Adipocyte (in vitro differentiated cells): ENCODE measurements at regions not wholly inside any gene's neighbourhood (a gene's known extent, or its start where the extent isn't known, plus 50 kb on each side); places are given as distances from the start of the nearest gene placed in this dataset.

Experiments used
- DNase-seq: peaks from one replicate; pipeline ENCODE4 v3.0.0-alpha.2; 2015; ENCODE audit warnings: low read depth
- H3K27me3 ChIP-seq: replicated peaks from 2 replicates; pipeline ENCODE4 v1.7.0; 2013; ENCODE audit warnings: mild to moderate bottlenecking, low read length, moderate library complexity; ENCODE audit not compliant: control insufficient read depth, insufficient read depth
- H3K36me3 ChIP-seq: 2 replicates; pipeline ENCODE4 v1.7.0; 2013; ENCODE audit warnings: low read length, mild to moderate bottlenecking, moderate library complexity; ENCODE audit not compliant: control insufficient read depth, insufficient read depth, severe bottlenecking
- H3K4me1 ChIP-seq: 2 replicates; pipeline ENCODE4 v1.7.0; 2013; ENCODE audit warnings: mild to moderate bottlenecking, low read length, moderate library complexity; ENCODE audit not compliant: control insufficient read depth, insufficient read depth
- H3K4me3 ChIP-seq: 2 replicates; pipeline ENCODE4 v1.7.0; 2013; ENCODE audit warnings: mild to moderate bottlenecking, low read length, moderate library complexity
- H3K9ac ChIP-seq: 2 replicates; pipeline ENCODE4 v1.7.0; 2013; ENCODE audit warnings: mild to moderate bottlenecking, low read length, moderate library complexity
- H3K9me3 ChIP-seq: 2 replicates; pipeline ENCODE4 v1.7.0; 2013; ENCODE audit warnings: mild to moderate bottlenecking, low read length, moderate library complexity; ENCODE audit not compliant: control insufficient read depth

- Histone ChIP-seq H3K9ac (no peak overlapping the region), H3K4me3 (no peak overlapping the region), H3K27me3 (no peaks in the 10 kb centered on the region), H3K36me3 (no peaks in the 10 kb centered on the region), H3K4me1 (peaks cover 65% of the 10 kb centered on the region), H3K9me3 (no peaks in the 10 kb centered on the region)
- DNase-seq = no peak
Observed at GRCh38 chr6:71726121-71726520, 160.2 kb upstream of the RIMS1 start.

DNA sequence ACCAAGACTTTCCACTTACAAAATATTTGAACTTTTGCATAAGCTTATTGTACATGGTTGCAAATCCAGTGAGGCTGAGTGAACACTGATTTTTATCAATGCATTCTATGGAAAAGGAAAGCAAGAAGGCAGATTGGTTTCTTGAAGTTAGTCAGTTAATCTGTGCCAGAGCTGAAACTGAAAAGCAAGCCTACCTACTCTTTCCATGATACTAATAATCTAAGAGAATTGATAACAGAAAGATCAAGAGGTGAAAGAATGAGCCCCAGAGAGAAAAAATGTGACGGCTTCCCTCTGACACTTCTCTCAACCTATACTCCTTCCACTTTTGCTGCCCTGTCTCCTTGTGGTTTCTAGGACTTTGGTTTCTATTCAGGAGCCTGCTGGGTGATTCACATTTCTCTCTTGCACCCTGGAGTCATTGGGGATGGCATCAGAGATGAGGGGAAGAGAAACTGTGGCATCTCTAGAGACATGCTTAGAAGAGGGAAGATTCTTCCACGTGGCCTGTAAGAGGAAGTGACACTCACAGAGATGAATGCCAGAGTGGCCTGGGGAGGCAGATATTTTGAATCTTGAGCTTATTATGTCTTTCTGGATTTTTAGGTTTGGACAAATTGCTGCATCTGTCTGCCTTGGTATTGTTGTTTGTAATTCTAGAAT is 158.6 kb upstream of the RIMS1 start:
- H3K27me3 ChIP-seq = no peaks in the 10 kb centered on the region
- H3K36me3 ChIP-seq = no peaks in the 10 kb centered on the region
- H3K4me3 ChIP-seq = no peak overlapping the region
- peaks cover 55% of the 10 kb centered on the region for H3K4me1 ChIP-seq
- peak; percentile 1 for DNase-seq
- peak overlapping the region; percentile 36 for H3K9ac ChIP-seq
- H3K9me3 ChIP-seq = no peaks in the 10 kb centered on the region

DNA sequence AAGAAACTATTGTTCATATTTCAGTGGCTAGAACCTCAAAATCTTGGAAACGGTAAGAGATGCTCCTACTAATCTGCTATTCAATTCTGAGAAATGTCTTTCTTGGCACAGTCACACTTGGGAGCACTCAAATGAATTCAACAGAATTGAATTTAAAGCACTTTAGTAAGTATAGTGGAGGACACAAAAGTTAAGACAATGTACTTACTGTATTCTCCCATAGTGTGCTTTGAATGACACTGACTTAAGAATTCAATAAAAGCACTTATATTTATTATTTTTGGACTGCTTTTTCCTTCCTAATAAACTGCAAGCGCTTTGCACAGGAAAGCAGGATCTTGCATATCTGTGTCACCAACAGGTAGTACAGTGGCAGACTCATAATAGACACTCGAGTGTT is 156.1 kb upstream of the RIMS1 start:
- Histone ChIP-seq H3K4me1 (peaks cover 46% of the 10 kb centered on the region), H3K27me3 (no peaks in the 10 kb centered on the region)

DNA sequence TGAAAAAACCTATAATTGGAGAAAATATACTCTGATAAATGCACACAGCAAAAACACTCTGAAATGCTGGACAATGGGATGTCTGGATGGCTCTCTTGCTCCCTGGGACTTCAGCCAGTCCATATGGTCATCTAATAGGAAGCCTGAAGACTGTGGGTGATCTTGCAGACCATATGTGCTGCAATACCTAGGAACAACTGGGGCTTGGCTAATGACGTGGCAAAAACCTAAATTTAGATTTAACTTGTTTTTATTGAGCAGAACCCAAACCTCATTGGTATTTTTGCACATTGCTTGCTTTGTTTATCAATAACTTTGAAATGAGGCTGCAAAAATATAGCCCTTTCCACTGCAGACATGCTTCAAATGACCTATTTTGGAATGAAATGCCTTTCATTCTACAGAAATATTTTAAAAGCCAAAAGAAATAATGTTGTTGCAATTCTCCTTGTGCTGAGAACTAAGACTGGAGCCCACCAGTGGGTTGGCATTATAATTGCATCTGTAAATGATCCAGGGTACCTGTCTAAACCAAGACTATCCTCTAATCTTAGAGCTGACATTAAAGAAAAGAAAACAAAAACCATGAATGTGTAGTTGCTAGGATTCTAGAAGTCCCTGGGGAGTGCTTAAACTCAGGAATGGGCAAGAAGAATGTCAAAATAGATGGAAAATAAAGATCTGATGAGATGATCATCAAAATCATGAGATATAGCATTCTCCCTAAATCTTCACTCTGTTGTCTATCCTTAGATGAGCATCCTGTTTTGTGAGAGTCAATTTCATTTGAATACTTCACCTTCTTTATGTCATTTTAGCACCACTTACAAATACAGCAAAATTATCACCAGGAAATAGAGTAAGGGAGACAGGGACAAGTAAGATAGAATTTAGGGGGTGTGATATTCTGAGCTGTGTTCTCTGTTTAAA is 152.1 kb upstream of the RIMS1 start:
- no peaks in the 10 kb centered on the region for H3K27me3 ChIP-seq

More for the DNA sequence above, 156.1 kb upstream of the RIMS1 start:
- no peaks in the 10 kb centered on the region for H3K36me3 ChIP-seq
- no peak for DNase-seq
- H3K9me3 ChIP-seq = no peaks in the 10 kb centered on the region
- H3K4me3 ChIP-seq = no peak overlapping the region
- peak overlapping the region; percentile 81 for H3K9ac ChIP-seq

DNA sequence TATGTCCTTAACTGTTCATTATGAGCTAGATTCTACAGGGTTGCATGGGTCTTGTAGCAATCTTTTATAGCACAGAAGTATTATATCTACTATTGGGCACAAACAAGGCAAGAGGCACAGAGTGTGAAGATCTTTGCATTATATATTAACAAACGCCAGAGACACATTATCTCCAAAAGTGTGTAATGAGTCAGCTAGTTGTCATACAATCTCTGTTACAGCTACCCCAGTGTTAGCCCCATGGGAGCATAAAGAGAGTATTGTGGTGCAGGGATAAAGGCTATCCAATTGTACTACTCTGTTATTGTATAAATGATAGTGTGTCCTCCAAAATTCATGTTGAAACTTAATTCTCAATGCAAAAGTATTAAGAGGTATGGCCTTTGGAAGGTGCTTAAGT is 148.4 kb upstream of the RIMS1 start:
- Histone ChIP-seq H3K4me3 (no peak overlapping the region), H3K9ac (no peak overlapping the region), H3K4me1 (peaks cover 12% of the 10 kb centered on the region), H3K27me3 (no peaks in the 10 kb centered on the region), H3K36me3 (no peaks in the 10 kb centered on the region), H3K9me3 (no peaks in the 10 kb centered on the region)
- no peak for DNase-seq

More for the DNA sequence above, 152.1 kb upstream of the RIMS1 start:
- Histone ChIP-seq H3K9me3 (no peaks in the 10 kb centered on the region), H3K9ac (peak overlapping the region; percentile 11), H3K36me3 (no peaks in the 10 kb centered on the region), H3K4me1 (peaks cover 24% of the 10 kb centered on the region), H3K4me3 (no peak overlapping the region)
- DNase-seq = peak; percentile 43

- Histone ChIP-seq H3K36me3 (no peaks in the 10 kb centered on the region), H3K4me1 (no peaks in the 10 kb centered on the region), H3K4me3 (no peak overlapping the region), H3K27me3 (no peaks in the 10 kb centered on the region), H3K9me3 (no peaks in the 10 kb centered on the region), H3K9ac (no peak overlapping the region)
- DNase-seq = no peak
Observed at GRCh38 chr6:71745525-71745924, 140.8 kb upstream of the RIMS1 start.

GRCh38 chr6:71766146-71766760 is 120.1 kb upstream of the RIMS1 start:
- H3K27me3 ChIP-seq = no peaks in the 10 kb centered on the region
- H3K9me3 ChIP-seq = no peaks in the 10 kb centered on the region
- DNase-seq = no peak
- H3K9ac ChIP-seq = no peak overlapping the region
- no peaks in the 10 kb centered on the region for H3K36me3 ChIP-seq
- no peaks in the 10 kb centered on the region for H3K4me1 ChIP-seq
- H3K4me3 ChIP-seq = no peak overlapping the region

DNA sequence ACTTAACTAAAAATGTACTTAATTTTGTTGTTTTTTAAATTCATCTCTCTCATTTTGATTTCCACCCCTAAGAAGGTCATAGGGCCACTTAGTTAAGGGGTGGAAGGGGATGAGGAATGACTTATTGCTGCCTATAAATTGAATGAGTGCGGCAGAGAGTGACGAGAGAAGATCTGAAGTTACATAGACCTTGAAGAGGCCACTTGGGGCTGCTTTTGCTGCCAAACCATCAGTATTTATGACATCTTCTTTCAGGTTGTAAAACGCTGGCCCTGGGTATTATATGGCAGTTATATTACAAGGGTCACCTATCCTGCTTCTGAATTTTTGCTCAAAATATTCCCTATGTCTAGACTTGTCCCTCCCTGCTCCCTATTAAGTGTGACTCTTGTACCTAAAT is 119.6 kb upstream of the RIMS1 start:
- H3K4me1 ChIP-seq = no peaks in the 10 kb centered on the region
- H3K27me3 ChIP-seq = no peaks in the 10 kb centered on the region
- no peak overlapping the region for H3K9ac ChIP-seq
- no peaks in the 10 kb centered on the region for H3K36me3 ChIP-seq
- DNase-seq = no peak
- H3K9me3 ChIP-seq = no peaks in the 10 kb centered on the region
- H3K4me3 ChIP-seq = no peak overlapping the region

DNA sequence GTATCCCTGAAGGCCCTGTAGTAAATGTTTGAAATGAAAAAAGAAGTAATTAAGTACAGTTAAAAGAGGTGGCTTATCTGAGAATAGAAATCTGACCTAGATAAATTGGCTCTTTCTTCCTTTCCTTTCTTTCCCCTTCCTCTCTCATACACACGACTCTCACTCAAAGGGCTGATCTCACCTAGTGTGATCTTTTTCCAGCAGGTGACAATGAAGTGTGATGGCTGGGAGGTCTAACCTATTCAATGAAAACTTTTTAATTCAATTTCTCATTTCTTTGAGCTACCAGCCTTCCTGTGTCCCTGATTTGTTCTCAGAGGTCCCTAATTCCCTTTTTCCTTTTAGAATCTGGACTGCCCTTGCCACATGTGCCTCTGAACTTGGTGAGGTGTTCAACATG is 118.0 kb upstream of the RIMS1 start:
- Histone ChIP-seq H3K36me3 (no peaks in the 10 kb centered on the region), H3K9me3 (no peaks in the 10 kb centered on the region), H3K27me3 (no peaks in the 10 kb centered on the region), H3K4me3 (no peak overlapping the region), H3K9ac (no peak overlapping the region), H3K4me1 (no peaks in the 10 kb centered on the region)
- no peak for DNase-seq

- H3K27me3 ChIP-seq = no peaks in the 10 kb centered on the region
- H3K9me3 ChIP-seq = peaks cover 44% of the 10 kb centered on the region
- no peaks in the 10 kb centered on the region for H3K36me3 ChIP-seq
- no peak overlapping the region for H3K4me3 ChIP-seq
- DNase-seq = no peak
- H3K9ac ChIP-seq = no peak overlapping the region
- H3K4me1 ChIP-seq = no peaks in the 10 kb centered on the region
Observed at GRCh38 chr6:71808865-71809264, 77.5 kb upstream of the RIMS1 start.

GRCh38 chr6:71810880-71811279 is 75.5 kb upstream of the RIMS1 start:
- H3K4me1 ChIP-seq = no peaks in the 10 kb centered on the region
- no peaks in the 10 kb centered on the region for H3K27me3 ChIP-seq
- no peaks in the 10 kb centered on the region for H3K36me3 ChIP-seq
- no peak for DNase-seq
- peaks cover 54% of the 10 kb centered on the region for H3K9me3 ChIP-seq
- H3K4me3 ChIP-seq = no peak overlapping the region
- H3K9ac ChIP-seq = no peak overlapping the region
